Astrocyte (in vitro differentiated cells and primary cell): ENCODE measurements at regions not wholly inside any gene's neighbourhood (a gene's known extent, or its start where the extent isn't known, plus 50 kb on each side); places are given as distances from the start of the nearest gene placed in this dataset.

Experiments
- DNase-seq: peaks from one replicate; pipeline ENCODE4 v3.0.0-alpha.2; 2010; ENCODE audit warnings: low read depth
- FAIRE-seq: peaks from 2 replicates; lab custom pipeline; 2011; peaks lifted over from hg19 to GRCh38; lab: Jason Lieb, UNC
- H2AFZ ChIP-seq: 2 replicates; pipeline ENCODE4 v1.6.0; 2012; ENCODE audit warnings: low read depth, low read length, inconsistent platforms
- H3K27ac ChIP-seq: 2 replicates; pipeline ENCODE4 v1.5.1; 2011; ENCODE audit warnings: low read depth, low read length, inconsistent platforms
- H3K27me3 ChIP-seq: 2 replicates; pipeline ENCODE4 v1.6.0; 2011; ENCODE audit warnings: low read length, inconsistent platforms; ENCODE audit not compliant: insufficient read depth
- H3K36me3 ChIP-seq: 2 replicates; pipeline ENCODE4 v1.5.1; 2011; ENCODE audit warnings: low read length, inconsistent platforms; ENCODE audit not compliant: insufficient read depth
- H3K4me1 ChIP-seq: 2 replicates; pipeline ENCODE4 v1.5.1; 2011; ENCODE audit warnings: low read length, inconsistent platforms; ENCODE audit not compliant: insufficient read depth
- H3K4me2 ChIP-seq: 2 replicates; pipeline ENCODE4 v1.6.0; 2012; ENCODE audit warnings: low read length, inconsistent platforms
- H3K4me3 ChIP-seq: 2 replicates; pipeline ENCODE4 v1.5.1; 2011; ENCODE audit warnings: low read depth, mild to moderate bottlenecking, low read length, inconsistent platforms; ENCODE audit not compliant: insufficient read depth
- H3K79me2 ChIP-seq: 2 replicates; pipeline ENCODE4 v1.6.0; 2012; ENCODE audit warnings: mild to moderate bottlenecking, low read length, inconsistent platforms; ENCODE audit not compliant: insufficient read depth
- H3K9ac ChIP-seq: 2 replicates; pipeline ENCODE4 v1.6.0; 2012; ENCODE audit warnings: mild to moderate bottlenecking, low read length, inconsistent platforms
- H3K9me3 ChIP-seq: 2 replicates; pipeline ENCODE4 v1.5.1; 2012; ENCODE audit warnings: low read depth, mild to moderate bottlenecking, low read length, inconsistent platforms; ENCODE audit not compliant: insufficient read depth
- H4K20me1 ChIP-seq: 2 replicates; pipeline ENCODE4 v1.6.0; 2012; ENCODE audit warnings: low read length, inconsistent platforms; ENCODE audit not compliant: insufficient read depth
- H3K27ac Mint-ChIP-seq: one replicate; pipeline ENCODE4 v1.8.0; 2021; ENCODE audit warnings: mild to moderate bottlenecking, mixed read lengths; ENCODE audit not compliant: unreplicated experiment
- H3K27me3 Mint-ChIP-seq: one replicate; pipeline ENCODE4 v1.8.0; 2021; ENCODE audit warnings: low read depth, mixed read lengths; ENCODE audit not compliant: unreplicated experiment
- H3K36me3 Mint-ChIP-seq: one replicate; pipeline ENCODE4 v1.8.0; 2021; ENCODE audit warnings: low read depth, mixed read lengths; ENCODE audit not compliant: unreplicated experiment
- H3K4me1 Mint-ChIP-seq: one replicate; pipeline ENCODE4 v1.8.0; 2021; ENCODE audit warnings: low read depth, mixed read lengths; ENCODE audit not compliant: unreplicated experiment
- H3K4me3 Mint-ChIP-seq: one replicate; pipeline ENCODE4 v1.8.0; 2021; ENCODE audit warnings: mild to moderate bottlenecking, moderate library complexity, mixed read lengths; ENCODE audit not compliant: unreplicated experiment
- H3K9me3 Mint-ChIP-seq: one replicate; pipeline ENCODE4 v1.8.0; 2021; ENCODE audit warnings: mild to moderate bottlenecking, mixed read lengths; ENCODE audit not compliant: unreplicated experiment
- EZH2 ChIP-seq: IDR thresholded peaks from 2 replicates; pipeline ENCODE4 v1.6.1; 2012; ENCODE audit warnings: mild to moderate bottlenecking, low read length, inconsistent platforms; ENCODE audit not compliant: insufficient read depth
- TF ChIP-seq, protein P1 (sequence below): IDR thresholded peaks from 2 replicates; pipeline ENCODE4 v1.5.1; 2011; ENCODE audit warnings: low read depth, mild to moderate bottlenecking, inconsistent platforms, low read length, moderate library complexity; ENCODE audit not compliant: insufficient read depth

DNA sequence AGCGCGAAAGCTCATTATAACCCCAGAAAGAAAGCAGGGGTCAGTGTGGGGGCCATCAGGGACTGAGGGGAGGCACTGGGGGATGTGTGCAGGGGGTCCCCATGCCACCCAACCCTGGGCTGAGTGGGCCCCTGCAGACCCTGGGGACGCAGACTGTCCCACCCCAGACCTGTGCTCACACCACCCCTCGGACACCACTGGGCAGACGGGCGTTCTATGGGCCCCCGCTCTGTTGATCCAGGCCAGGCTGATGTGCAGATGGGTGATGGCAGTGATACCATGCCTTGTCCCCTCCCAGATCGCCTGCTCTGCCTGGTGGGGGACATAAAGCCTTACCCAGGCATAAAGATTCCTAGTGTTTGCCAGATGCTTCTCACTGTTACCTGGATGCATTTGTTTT lies 259.7 kb upstream of the TLE3 start:
- Histone ChIP-seq H3K4me3 (no peak overlapping the region), H3K27ac (no peak overlapping the region), H3K4me2 (no peak overlapping the region), H3K9ac (no peak overlapping the region), H3K36me3 (no peaks in the 10 kb centered on the region), H3K27me3 (peaks cover 32% of the 10 kb centered on the region), H4K20me1 (no peaks in the 10 kb centered on the region), H2AFZ (no peak overlapping the region), H3K4me1 (no peaks in the 10 kb centered on the region), H3K79me2 (no peaks in the 10 kb centered on the region), H3K9me3 (no peaks in the 10 kb centered on the region)
- Mint-ChIP-seq H3K27me3 (peaks cover 87% of the 10 kb centered on the region), H3K27ac (no peak overlapping the region), H3K36me3 (no peaks in the 10 kb centered on the region), H3K9me3 (peaks cover 2% of the 10 kb centered on the region), H3K4me1 (peaks cover 5% of the 10 kb centered on the region), H3K4me3 (no peak overlapping the region)
- no peak for TF ChIP-seq EZH2
- TF ChIP-seq, protein P1, sequence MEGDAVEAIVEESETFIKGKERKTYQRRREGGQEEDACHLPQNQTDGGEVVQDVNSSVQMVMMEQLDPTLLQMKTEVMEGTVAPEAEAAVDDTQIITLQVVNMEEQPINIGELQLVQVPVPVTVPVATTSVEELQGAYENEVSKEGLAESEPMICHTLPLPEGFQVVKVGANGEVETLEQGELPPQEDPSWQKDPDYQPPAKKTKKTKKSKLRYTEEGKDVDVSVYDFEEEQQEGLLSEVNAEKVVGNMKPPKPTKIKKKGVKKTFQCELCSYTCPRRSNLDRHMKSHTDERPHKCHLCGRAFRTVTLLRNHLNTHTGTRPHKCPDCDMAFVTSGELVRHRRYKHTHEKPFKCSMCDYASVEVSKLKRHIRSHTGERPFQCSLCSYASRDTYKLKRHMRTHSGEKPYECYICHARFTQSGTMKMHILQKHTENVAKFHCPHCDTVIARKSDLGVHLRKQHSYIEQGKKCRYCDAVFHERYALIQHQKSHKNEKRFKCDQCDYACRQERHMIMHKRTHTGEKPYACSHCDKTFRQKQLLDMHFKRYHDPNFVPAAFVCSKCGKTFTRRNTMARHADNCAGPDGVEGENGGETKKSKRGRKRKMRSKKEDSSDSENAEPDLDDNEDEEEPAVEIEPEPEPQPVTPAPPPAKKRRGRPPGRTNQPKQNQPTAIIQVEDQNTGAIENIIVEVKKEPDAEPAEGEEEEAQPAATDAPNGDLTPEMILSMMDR, result no peak
- DNase-seq, result no peak
- FAIRE-seq, result no peak

DNA sequence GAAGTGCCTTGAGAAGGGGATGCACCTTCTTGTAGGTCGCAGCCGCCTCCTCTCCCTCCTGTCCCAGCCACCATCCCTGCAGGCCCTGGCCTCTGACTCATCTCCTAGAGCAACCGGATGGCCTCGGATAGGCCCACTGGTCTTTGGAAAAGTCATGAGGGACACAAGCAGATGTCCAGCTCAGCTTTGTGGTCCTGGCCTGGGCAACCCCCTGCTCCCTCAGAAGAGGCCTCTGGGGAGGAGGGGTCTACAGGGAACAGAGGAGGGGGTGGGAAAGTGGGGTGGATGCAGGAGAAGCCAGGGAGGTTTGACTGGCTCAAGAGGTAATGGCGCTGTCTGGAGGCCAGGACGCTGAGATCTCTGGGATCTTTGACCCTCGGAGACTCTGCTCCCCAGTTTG lies 259.2 kb upstream of the TLE3 start:
- Mint-ChIP-seq H3K27ac (peak overlapping the region; percentile 83), H3K9me3 (peaks cover 2% of the 10 kb centered on the region), H3K36me3 (no peaks in the 10 kb centered on the region), H3K4me3 (no peak overlapping the region), H3K27me3 (peaks cover 87% of the 10 kb centered on the region), H3K4me1 (peaks cover 5% of the 10 kb centered on the region)
- Histone ChIP-seq H3K27me3 (peaks cover 34% of the 10 kb centered on the region), H3K9me3 (no peaks in the 10 kb centered on the region), H4K20me1 (no peaks in the 10 kb centered on the region), H3K36me3 (no peaks in the 10 kb centered on the region), H3K4me2 (no peak overlapping the region), H3K9ac (no peak overlapping the region), H2AFZ (no peak overlapping the region), H3K4me3 (no peak overlapping the region), H3K79me2 (no peaks in the 10 kb centered on the region), H3K4me1 (no peaks in the 10 kb centered on the region), H3K27ac (no peak overlapping the region)
- TF ChIP-seq, protein P1, result no peak
- TF ChIP-seq EZH2, result no peak
- DNase-seq (peak; percentile 14), FAIRE-seq (no peak)

DNA sequence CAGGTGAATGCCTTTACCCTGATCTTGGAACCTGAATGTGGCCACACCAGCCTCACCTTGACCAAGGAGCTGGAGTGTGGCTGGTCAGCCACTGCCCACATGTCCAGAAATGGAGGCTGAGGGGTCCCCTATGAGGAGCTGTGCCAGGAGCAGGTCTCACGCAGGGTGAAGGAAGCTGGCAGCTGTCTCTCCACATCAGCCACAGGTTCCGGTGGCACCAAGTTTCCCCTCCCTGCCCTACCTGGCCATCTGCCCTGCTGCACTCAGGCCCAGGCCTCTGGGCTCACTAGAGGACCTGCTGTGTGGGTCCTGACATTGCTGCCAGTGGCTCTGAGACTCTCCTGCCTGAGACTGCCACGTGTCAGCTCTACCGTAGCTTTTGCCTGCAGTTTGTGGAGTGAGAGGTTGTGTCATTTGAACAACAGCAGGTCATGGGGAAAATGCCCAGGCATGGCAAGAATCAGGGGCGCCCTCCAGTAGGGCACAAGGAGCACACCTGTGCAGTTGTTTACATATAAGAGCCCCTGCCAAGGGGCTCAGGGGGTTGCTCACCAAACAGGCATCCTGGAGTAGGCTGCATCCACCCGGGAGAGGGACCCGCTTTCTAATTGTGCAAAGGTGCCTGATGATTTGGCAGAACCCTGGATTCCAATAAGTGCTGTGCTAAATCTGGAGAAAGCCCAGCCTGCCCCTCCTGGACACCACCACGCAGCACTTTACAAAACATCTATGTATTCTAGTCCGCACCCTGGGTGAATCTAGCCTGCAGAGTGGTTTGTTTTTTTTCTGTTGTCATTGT lies 258.5 kb upstream of the TLE3 start:
- Mint-ChIP-seq H3K36me3 (no peaks in the 10 kb centered on the region), H3K4me3 (no peak overlapping the region), H3K4me1 (peaks cover 5% of the 10 kb centered on the region), H3K27ac (peak overlapping the region; percentile 83), H3K27me3 (peaks cover 87% of the 10 kb centered on the region), H3K9me3 (peaks cover 4% of the 10 kb centered on the region)
- Histone ChIP-seq H3K27me3 (peaks cover 36% of the 10 kb centered on the region), H3K9ac (no peak overlapping the region), H3K36me3 (no peaks in the 10 kb centered on the region), H3K4me3 (no peak overlapping the region), H3K9me3 (no peaks in the 10 kb centered on the region), H3K79me2 (no peaks in the 10 kb centered on the region), H4K20me1 (no peaks in the 10 kb centered on the region), H3K27ac (no peak overlapping the region), H3K4me2 (no peak overlapping the region), H3K4me1 (no peaks in the 10 kb centered on the region), H2AFZ (no peak overlapping the region)
- no peak for FAIRE-seq
- TF ChIP-seq EZH2, result no peak
- DNase-seq, result no peak
